ENCODE measurements at regions not wholly inside any gene's neighbourhood (a gene's known extent, or its start where the extent isn't known, plus 50 kb on each side); places are given as distances from the start of the nearest gene placed in this dataset.

DNA sequence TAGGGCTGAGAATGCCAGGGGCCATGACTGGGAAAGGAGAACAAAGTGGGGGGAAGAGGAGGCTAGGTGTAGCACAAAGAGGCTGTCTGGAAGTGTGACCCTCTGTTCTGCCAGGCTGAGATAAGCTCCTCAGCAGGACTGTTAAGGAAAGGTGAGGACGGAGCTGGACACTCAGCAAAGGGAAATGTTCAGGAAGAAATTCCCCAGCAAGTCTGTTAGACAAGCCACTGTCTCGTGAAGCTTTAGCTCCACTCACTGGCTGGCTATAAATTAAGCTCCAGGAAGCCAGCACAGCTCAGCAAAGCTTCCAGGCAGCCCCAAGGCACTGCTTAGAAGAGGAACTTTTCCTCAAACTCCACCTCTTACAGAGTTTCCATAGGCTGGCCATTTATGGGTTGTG, 181.2 kb upstream of the API5 start:
- TF ChIP-seq MAX (IDR thresholded peaks at IDR 0.05) (no peak), YY1 (IDR thresholded peaks at IDR 0.05; ENCODE audit: low read depth) (no peak), CREB1 (IDR thresholded peaks at IDR 0.05; ENCODE audit: low read depth) (no peak), TEAD4 (IDR thresholded peaks at IDR 0.05) (no peak), TCF12 (IDR thresholded peaks at IDR 0.05; ENCODE audit: low read depth) (no peak), TAF1 (IDR thresholded peaks at IDR 0.05; ENCODE audit: low read depth) (no peak), ZBTB7A (IDR thresholded peaks at IDR 0.05; ENCODE audit: low read depth) (no peak), FOXM1 (IDR thresholded peaks at IDR 0.05; ENCODE audit: borderline replicate concordance, low read depth) (no peak), EP300 (IDR thresholded peaks at IDR 0.05; ENCODE audit: borderline replicate concordance) (no peak), CEBPB (IDR thresholded peaks at IDR 0.05) (no peak), REST (IDR thresholded peaks at IDR 0.05; ENCODE audit: low read depth) (no peak), EGR1 (IDR thresholded peaks at IDR 0.05) (no peak), RAD21 (IDR thresholded peaks at IDR 0.05; ENCODE audit: low read depth) (no peak), NFIC (IDR thresholded peaks at IDR 0.05) (no peak)
- TF ChIP-seq, protein P1, sequence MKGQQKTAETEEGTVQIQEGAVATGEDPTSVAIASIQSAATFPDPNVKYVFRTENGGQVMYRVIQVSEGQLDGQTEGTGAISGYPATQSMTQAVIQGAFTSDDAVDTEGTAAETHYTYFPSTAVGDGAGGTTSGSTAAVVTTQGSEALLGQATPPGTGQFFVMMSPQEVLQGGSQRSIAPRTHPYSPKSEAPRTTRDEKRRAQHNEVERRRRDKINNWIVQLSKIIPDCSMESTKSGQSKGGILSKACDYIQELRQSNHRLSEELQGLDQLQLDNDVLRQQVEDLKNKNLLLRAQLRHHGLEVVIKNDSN (IDR thresholded peaks at IDR 0.05): no peak

GRCh38 chr11:43135966-43136534, 175.7 kb upstream of the API5 start:
- no peak for TF ChIP-seq TEAD4 (IDR thresholded peaks at IDR 0.05)
- no peak for TF ChIP-seq MAX (IDR thresholded peaks at IDR 0.05)
- no peak for TF ChIP-seq EP300 (IDR thresholded peaks at IDR 0.05; ENCODE audit: borderline replicate concordance)
- no peak for TF ChIP-seq ZBTB7A (IDR thresholded peaks at IDR 0.05; ENCODE audit: low read depth)
- no peak for TF ChIP-seq REST (IDR thresholded peaks at IDR 0.05; ENCODE audit: low read depth)

DNA sequence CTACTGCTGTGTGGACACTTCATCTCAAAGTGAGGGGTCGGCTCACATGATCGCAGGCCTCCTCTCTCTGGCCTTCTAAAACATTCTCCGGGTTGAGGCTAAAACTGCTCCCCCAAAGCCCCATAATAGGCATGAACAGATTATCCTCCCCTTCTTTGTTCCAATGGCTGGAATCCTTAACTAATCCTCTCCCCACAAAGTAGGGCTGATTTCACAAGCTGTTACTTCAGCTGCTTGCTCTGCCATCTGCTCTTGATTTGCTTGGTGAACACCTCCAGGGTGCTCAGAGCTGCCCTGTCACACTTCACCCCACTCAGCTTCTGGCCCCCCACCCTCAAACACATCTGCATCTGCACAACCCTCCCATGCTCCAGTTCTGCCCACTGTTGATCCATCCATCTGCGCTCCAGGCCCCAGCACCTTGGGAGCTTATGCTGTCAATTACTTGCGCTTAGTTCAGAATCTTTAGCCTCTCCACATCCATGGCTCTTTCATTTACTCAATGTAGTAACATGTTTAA, 173.1 kb upstream of the API5 start:
- TF ChIP-seq YY1 (IDR thresholded peaks at IDR 0.05; ENCODE audit: low read depth) (no peak), EP300 (IDR thresholded peaks at IDR 0.05; ENCODE audit: borderline replicate concordance) (no peak), RAD21 (IDR thresholded peaks at IDR 0.05; ENCODE audit: low read depth) (no peak), TAF1 (IDR thresholded peaks at IDR 0.05; ENCODE audit: low read depth) (no peak), ZBTB7A (IDR thresholded peaks at IDR 0.05; ENCODE audit: low read depth) (no peak), TEAD4 (IDR thresholded peaks at IDR 0.05) (no peak), REST (IDR thresholded peaks at IDR 0.05; ENCODE audit: low read depth) (no peak), NFIC (IDR thresholded peaks at IDR 0.05) (no peak), CREB1 (IDR thresholded peaks at IDR 0.05; ENCODE audit: low read depth) (no peak), CEBPB (IDR thresholded peaks at IDR 0.05) (no peak), TCF12 (IDR thresholded peaks at IDR 0.05; ENCODE audit: low read depth) (no peak), MAX (IDR thresholded peaks at IDR 0.05) (no peak), EGR1 (IDR thresholded peaks at IDR 0.05) (no peak)
- TF ChIP-seq, protein P1 (IDR thresholded peaks at IDR 0.05): no peak

DNA sequence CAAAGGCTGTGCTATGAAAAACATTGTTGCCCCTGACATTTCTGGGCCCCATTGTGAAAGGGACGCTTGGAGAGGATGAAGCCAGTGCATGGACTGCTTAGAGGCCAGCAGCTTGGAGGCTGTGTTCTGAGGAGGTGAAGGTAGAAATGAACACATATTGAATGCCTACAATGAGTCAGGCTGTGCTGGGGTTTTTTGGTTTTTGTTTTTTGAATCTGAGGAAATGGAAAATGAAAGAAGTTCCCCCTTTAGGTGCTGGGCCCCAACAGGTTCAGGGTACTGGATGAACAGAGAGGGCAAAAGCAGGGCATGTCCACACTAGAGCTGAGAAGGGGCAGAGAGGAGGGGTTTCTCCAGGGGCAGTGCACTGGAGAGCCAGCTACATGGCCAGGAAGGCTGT, 166.1 kb upstream of the API5 start:
- TF ChIP-seq ZBTB7A (IDR thresholded peaks at IDR 0.05; ENCODE audit: low read depth) (no peak), YY1 (IDR thresholded peaks at IDR 0.05; ENCODE audit: low read depth) (no peak), FOXM1 (IDR thresholded peaks at IDR 0.05; ENCODE audit: borderline replicate concordance, low read depth) (no peak), RAD21 (IDR thresholded peaks at IDR 0.05; ENCODE audit: low read depth) (no peak), EP300 (IDR thresholded peaks at IDR 0.05; ENCODE audit: borderline replicate concordance) (no peak), TCF12 (IDR thresholded peaks at IDR 0.05; ENCODE audit: low read depth) (no peak), TAF1 (IDR thresholded peaks at IDR 0.05; ENCODE audit: low read depth) (no peak), TEAD4 (IDR thresholded peaks at IDR 0.05) (no peak), NFIC (IDR thresholded peaks at IDR 0.05) (no peak), CEBPB (IDR thresholded peaks at IDR 0.05) (no peak), REST (IDR thresholded peaks at IDR 0.05; ENCODE audit: low read depth) (no peak), MAX (IDR thresholded peaks at IDR 0.05) (no peak), CREB1 (IDR thresholded peaks at IDR 0.05; ENCODE audit: low read depth) (no peak), EGR1 (IDR thresholded peaks at IDR 0.05) (no peak)
- TF ChIP-seq, protein P1 (IDR thresholded peaks at IDR 0.05): no peak
